ENCODE measurements at regions not wholly inside any gene's neighbourhood (a gene's known extent, or its start where the extent isn't known, plus 50 kb on each side); places are given as distances from the start of the nearest gene placed in this dataset.
A peak's percentile ranks its signal among the peaks of the same experiment; 100 is the strongest.

- Mint-ChIP-seq H3K36me3 (no peaks in the 10 kb centered on the region), H3K27me3 (no peaks in the 10 kb centered on the region), H3K27ac (no peak overlapping the region), H3K4me1 (no peaks in the 10 kb centered on the region), H3K9me3 (no peaks in the 10 kb centered on the region), H3K4me3 (peak overlapping the region in 1 of 4 donors; percentile 56)
Observed at GRCh38 chr2:12338946-12339697, 377.6 kb upstream of the TRIB2 start.

- Mint-ChIP-seq H3K4me3 (no peak overlapping the region), H3K36me3 (no peaks in the 10 kb centered on the region), H3K27ac (no peak overlapping the region), H3K27me3 (no peaks in the 10 kb centered on the region), H3K9me3 (peaks cover 0 to 2% (median 0%) of the 10 kb centered on the region in 3 donors), H3K4me1 (peaks cover 0 to 1% (median 0%) of the 10 kb centered on the region in 3 donors)
Observed at GRCh38 chr2:12340164-12340563, 376.6 kb upstream of the TRIB2 start.

- Mint-ChIP-seq H3K27ac (peak overlapping the region in 1 of 3 donors; percentile 36), H3K4me3 (no peak overlapping the region), H3K27me3 (no peaks in the 10 kb centered on the region), H3K9me3 (peaks cover 0 to 2% (median 2%) of the 10 kb centered on the region in 3 donors), H3K36me3 (no peaks in the 10 kb centered on the region), H3K4me1 (peaks cover 0 to 1% (median 0%) of the 10 kb centered on the region in 3 donors)
Observed at GRCh38 chr2:12341215-12341614, 375.5 kb upstream of the TRIB2 start.

GRCh38 chr2:12341920-12342319 lies 374.8 kb upstream of the TRIB2 start:
- H3K27ac Mint-ChIP-seq: no peak overlapping the region
- peaks cover 0 to 1% (median 0%) of the 10 kb centered on the region in 3 donors for H3K4me1 Mint-ChIP-seq
- H3K27me3 Mint-ChIP-seq: no peaks in the 10 kb centered on the region
- peaks cover 0 to 2% (median 2%) of the 10 kb centered on the region in 3 donors for H3K9me3 Mint-ChIP-seq
- H3K4me3 Mint-ChIP-seq: no peak overlapping the region
- H3K36me3 Mint-ChIP-seq: no peaks in the 10 kb centered on the region

- Mint-ChIP-seq H3K27ac (no peak overlapping the region), H3K9me3 (peaks cover 0 to 2% (median 2%) of the 10 kb centered on the region in 3 donors), H3K4me3 (peak overlapping the region in 1 of 4 donors; percentile 1), H3K27me3 (no peaks in the 10 kb centered on the region), H3K4me1 (peaks cover 0 to 3% (median 0%) of the 10 kb centered on the region in 3 donors), H3K36me3 (no peaks in the 10 kb centered on the region)
Observed at GRCh38 chr2:12343141-12343540, 373.6 kb upstream of the TRIB2 start.

- Mint-ChIP-seq H3K27me3 (no peaks in the 10 kb centered on the region), H3K27ac (no peak overlapping the region), H3K4me1 (peaks cover 0 to 3% (median 0%) of the 10 kb centered on the region in 3 donors), H3K9me3 (peaks cover 0 to 2% (median 2%) of the 10 kb centered on the region in 3 donors), H3K36me3 (no peaks in the 10 kb centered on the region), H3K4me3 (no peak overlapping the region)
Observed at GRCh38 chr2:12347066-12347493, 369.7 kb upstream of the TRIB2 start.

GRCh38 chr2:12348216-12348615 lies 368.5 kb upstream of the TRIB2 start:
- Mint-ChIP-seq H3K9me3 (peaks cover 0 to 2% (median 2%) of the 10 kb centered on the region in 3 donors), H3K4me1 (peaks cover 0 to 3% (median 0%) of the 10 kb centered on the region in 3 donors), H3K36me3 (no peaks in the 10 kb centered on the region), H3K4me3 (no peak overlapping the region), H3K27me3 (no peaks in the 10 kb centered on the region), H3K27ac (no peak overlapping the region)

- Mint-ChIP-seq H3K27me3 (no peaks in the 10 kb centered on the region), H3K9me3 (peaks cover 0 to under 1% (median 0%) of the 10 kb centered on the region in 3 donors), H3K4me1 (peaks cover 0 to 2% (median 0%) of the 10 kb centered on the region in 3 donors), H3K36me3 (no peaks in the 10 kb centered on the region), H3K4me3 (no peak overlapping the region), H3K27ac (no peak overlapping the region)
Observed at GRCh38 chr2:12350821-12351220, 365.9 kb upstream of the TRIB2 start.

- Mint-ChIP-seq H3K27me3 (no peaks in the 10 kb centered on the region), H3K36me3 (no peaks in the 10 kb centered on the region), H3K9me3 (peaks cover 0 to 2% (median 0%) of the 10 kb centered on the region in 3 donors), H3K27ac (no peak overlapping the region), H3K4me1 (no peaks in the 10 kb centered on the region), H3K4me3 (no peak overlapping the region)
Observed at GRCh38 chr2:12352889-12353288, 363.8 kb upstream of the TRIB2 start.

GRCh38 chr2:12361506-12361905 lies 355.2 kb upstream of the TRIB2 start:
- H3K4me3 Mint-ChIP-seq: no peak overlapping the region
- H3K27me3 Mint-ChIP-seq: no peaks in the 10 kb centered on the region
- peaks cover 5% of the 10 kb centered on the region for H3K36me3 Mint-ChIP-seq
- no peak overlapping the region for H3K27ac Mint-ChIP-seq
- H3K9me3 Mint-ChIP-seq: peaks cover under 1 to 11% (median 6%) of the 10 kb centered on the region in 3 donors
- H3K4me1 Mint-ChIP-seq: no peaks in the 10 kb centered on the region

- H3K4me3 Mint-ChIP-seq: no peak overlapping the region
- no peaks in the 10 kb centered on the region for H3K4me1 Mint-ChIP-seq
- H3K36me3 Mint-ChIP-seq: peaks cover 5% of the 10 kb centered on the region
- H3K27ac Mint-ChIP-seq: no peak overlapping the region
- no peaks in the 10 kb centered on the region for H3K27me3 Mint-ChIP-seq
- peaks cover 0 to 13% (median 6%) of the 10 kb centered on the region in 3 donors for H3K9me3 Mint-ChIP-seq
Observed at GRCh38 chr2:12363138-12363537, 353.6 kb upstream of the TRIB2 start.

- Mint-ChIP-seq H3K36me3 (peaks cover 5% of the 10 kb centered on the region), H3K4me1 (no peaks in the 10 kb centered on the region), H3K27ac (no peak overlapping the region), H3K9me3 (peaks cover 0 to 13% (median 6%) of the 10 kb centered on the region in 3 donors), H3K27me3 (no peaks in the 10 kb centered on the region), H3K4me3 (no peak overlapping the region)
Observed at GRCh38 chr2:12363569-12363968, 353.2 kb upstream of the TRIB2 start.

- H3K4me3 Mint-ChIP-seq: no peak overlapping the region
- no peaks in the 10 kb centered on the region for H3K27me3 Mint-ChIP-seq
- H3K27ac Mint-ChIP-seq: no peak overlapping the region
- peaks cover 3% of the 10 kb centered on the region for H3K36me3 Mint-ChIP-seq
- H3K9me3 Mint-ChIP-seq: peaks cover 0 to 10% (median 6%) of the 10 kb centered on the region in 3 donors
- H3K4me1 Mint-ChIP-seq: no peaks in the 10 kb centered on the region
Observed at GRCh38 chr2:12369566-12369965, 347.2 kb upstream of the TRIB2 start.

GRCh38 chr2:12376025-12376424 lies 340.7 kb upstream of the TRIB2 start:
- Mint-ChIP-seq H3K9me3 (no peaks in the 10 kb centered on the region), H3K4me1 (peaks cover 0 to 5% (median 0%) of the 10 kb centered on the region in 3 donors), H3K27me3 (no peaks in the 10 kb centered on the region), H3K27ac (no peak overlapping the region), H3K4me3 (peak overlapping the region in 1 of 4 donors; percentile 76), H3K36me3 (no peaks in the 10 kb centered on the region)

GRCh38 chr2:12379143-12379542 lies 337.6 kb upstream of the TRIB2 start:
- H3K9me3 Mint-ChIP-seq: no peaks in the 10 kb centered on the region
- peaks cover 1% of the 10 kb centered on the region for H3K36me3 Mint-ChIP-seq
- peaks cover 0 to 5% (median 0%) of the 10 kb centered on the region in 3 donors for H3K4me1 Mint-ChIP-seq
- H3K4me3 Mint-ChIP-seq: no peak overlapping the region
- no peaks in the 10 kb centered on the region for H3K27me3 Mint-ChIP-seq
- no peak overlapping the region for H3K27ac Mint-ChIP-seq

Measured in IgD-negative memory B cell (primary cell).